ENCODE measurements at regions not wholly inside any gene's neighbourhood (a gene's known extent, or its start where the extent isn't known, plus 50 kb on each side); places are given as distances from the start of the nearest gene placed in this dataset.

DNA sequence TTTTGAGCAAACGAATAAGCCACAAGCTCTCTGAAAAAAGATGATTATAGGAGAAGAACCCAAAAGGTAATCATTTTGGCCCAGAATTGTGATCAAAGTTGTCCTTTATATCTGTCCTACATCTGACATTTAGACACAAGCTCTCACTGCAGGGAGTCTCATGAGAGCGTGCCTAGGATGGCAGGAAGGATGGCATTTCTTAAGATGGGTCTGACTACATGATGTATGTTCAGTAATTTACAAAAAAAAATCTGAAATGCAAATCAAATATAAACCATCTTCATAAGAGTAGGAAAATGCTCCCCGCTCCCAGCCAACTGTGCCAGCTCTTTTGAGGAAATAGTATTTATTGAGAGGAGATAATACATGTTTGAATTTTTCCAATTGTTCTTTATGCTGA lies 81.0 kb upstream of the MBNL2 start:
- peak overlapping the region in 1 of 2 donors; percentile 22 for H3K27ac ChIP-seq (ENCODE audit: low read depth in 2 of 2, low read length in 1 of 2)
- 61 to 62% methylated on average over 3 of the region's 3 CpGs for WGBS, 2 donors
- H3K4me3 ChIP-seq (ENCODE audit: low read depth in 1 of 2, low read length in 2 of 2), result no peak overlapping the region
- H3K36me3 ChIP-seq (ENCODE audit: control insufficient read depth in 2 of 2, insufficient read depth in 2 of 2, low read length in 1 of 2), result no peaks in the 10 kb centered on the region
- no peaks in the 10 kb centered on the region for H3K27me3 ChIP-seq (ENCODE audit: control insufficient read depth in 1 of 2, insufficient read depth in 2 of 2, low read length in 2 of 2)
- H3K4me1 ChIP-seq (ENCODE audit: control insufficient read depth in 2 of 2, insufficient read depth in 2 of 2, low read length in 1 of 2), result peaks cover 2 to 3% of the 10 kb centered on the region in 2 donors
- H3K9me3 ChIP-seq (ENCODE audit: control insufficient read depth in 2 of 2, insufficient read depth in 1 of 2, low read depth in 1 of 2, low read length in 1 of 2), result no peaks in the 10 kb centered on the region

DNA sequence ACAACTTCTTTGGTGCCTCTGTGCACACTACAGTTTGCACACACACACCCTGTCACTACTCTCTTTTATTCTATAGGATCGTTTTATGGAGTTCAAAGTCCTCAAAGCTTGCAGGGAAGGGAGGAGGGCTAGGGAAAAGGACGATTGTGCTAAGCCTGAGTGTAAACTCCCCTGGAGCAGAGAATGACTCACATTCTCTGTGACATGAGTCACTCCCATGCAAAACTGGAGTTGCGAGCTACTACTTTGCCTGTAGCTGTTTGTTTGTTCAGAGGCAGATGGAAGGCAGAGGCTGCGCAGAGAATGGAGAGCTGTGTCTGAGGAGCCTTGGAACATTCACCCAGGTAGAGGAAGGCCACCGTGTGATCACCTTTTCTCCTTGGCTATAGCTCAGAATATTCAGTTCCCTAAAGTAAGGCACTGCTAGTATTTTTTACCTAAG lies 80.5 kb upstream of the MBNL2 start:
- H3K4me3 ChIP-seq (ENCODE audit: low read depth in 1 of 2, low read length in 2 of 2), result no peak overlapping the region
- no peaks in the 10 kb centered on the region for H3K27me3 ChIP-seq (ENCODE audit: control insufficient read depth in 1 of 2, insufficient read depth in 2 of 2, low read length in 2 of 2)
- H3K27ac ChIP-seq (ENCODE audit: low read depth in 2 of 2, low read length in 1 of 2), result no peak overlapping the region
- H3K9me3 ChIP-seq (ENCODE audit: control insufficient read depth in 2 of 2, insufficient read depth in 1 of 2, low read depth in 1 of 2, low read length in 1 of 2), result no peaks in the 10 kb centered on the region
- H3K36me3 ChIP-seq (ENCODE audit: control insufficient read depth in 2 of 2, insufficient read depth in 2 of 2, low read length in 1 of 2), result no peaks in the 10 kb centered on the region
- peaks cover 2 to 3% of the 10 kb centered on the region in 2 donors for H3K4me1 ChIP-seq (ENCODE audit: control insufficient read depth in 2 of 2, insufficient read depth in 2 of 2, low read length in 1 of 2)
- WGBS, 2 donors, result 11 to 16% methylated on average over 5 of the region's 5 CpGs

- Histone ChIP-seq H3K27me3 (ENCODE audit: control insufficient read depth in 1 of 2, insufficient read depth in 2 of 2, low read length in 2 of 2) (no peaks in the 10 kb centered on the region), H3K4me1 (ENCODE audit: control insufficient read depth in 2 of 2, insufficient read depth in 2 of 2, low read length in 1 of 2) (peaks cover 2 to 3% of the 10 kb centered on the region in 2 donors), H3K4me3 (ENCODE audit: low read depth in 1 of 2, low read length in 2 of 2) (no peak overlapping the region), H3K36me3 (ENCODE audit: control insufficient read depth in 2 of 2, insufficient read depth in 2 of 2, low read length in 1 of 2) (no peaks in the 10 kb centered on the region), H3K27ac (ENCODE audit: low read depth in 2 of 2, low read length in 1 of 2) (no peak overlapping the region), H3K9me3 (ENCODE audit: control insufficient read depth in 2 of 2, insufficient read depth in 1 of 2, low read depth in 1 of 2, low read length in 1 of 2) (no peaks in the 10 kb centered on the region)
- WGBS, 2 donors, result 57 to 64% methylated on average over 8 of the region's 8 CpGs
Measured at GRCh38 chr13:97142452-97142851, 79.7 kb upstream of the MBNL2 start.

DNA sequence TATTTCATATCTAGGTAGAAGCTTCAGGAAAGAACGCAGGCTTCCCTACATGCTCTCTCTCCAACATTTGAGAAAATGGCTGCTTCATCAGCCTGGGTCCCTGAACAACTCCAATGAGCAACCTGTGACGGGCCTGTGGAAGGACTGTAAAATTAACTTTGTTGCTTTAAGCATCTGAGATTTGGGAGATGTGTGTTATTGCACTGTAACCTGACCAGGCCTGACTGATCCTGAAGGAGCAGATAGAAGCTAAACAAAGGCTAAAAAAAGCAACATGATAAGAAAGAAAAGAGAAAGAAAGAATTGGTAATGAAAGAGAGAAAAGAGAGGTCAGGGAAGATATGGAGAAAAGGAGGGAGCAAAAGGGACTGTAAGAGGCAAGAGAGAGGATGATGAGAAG lies 77.1 kb upstream of the MBNL2 start:
- H3K9me3 ChIP-seq (ENCODE audit: control insufficient read depth in 2 of 2, insufficient read depth in 1 of 2, low read depth in 1 of 2, low read length in 1 of 2), result no peaks in the 10 kb centered on the region
- no peaks in the 10 kb centered on the region for H3K36me3 ChIP-seq (ENCODE audit: control insufficient read depth in 2 of 2, insufficient read depth in 2 of 2, low read length in 1 of 2)
- WGBS, 2 donors, result 94 to 95% methylated on average over 2 of the region's 2 CpGs
- H3K4me3 ChIP-seq (ENCODE audit: low read depth in 1 of 2, low read length in 2 of 2), result no peak overlapping the region
- H3K27ac ChIP-seq (ENCODE audit: low read depth in 2 of 2, low read length in 1 of 2), result no peak overlapping the region
- no peaks in the 10 kb centered on the region for H3K27me3 ChIP-seq (ENCODE audit: control insufficient read depth in 1 of 2, insufficient read depth in 2 of 2, low read length in 2 of 2)
- peaks cover 0 to 2% of the 10 kb centered on the region in 2 donors for H3K4me1 ChIP-seq (ENCODE audit: control insufficient read depth in 2 of 2, insufficient read depth in 2 of 2, low read length in 1 of 2)

- WGBS, 2 donors, result 68 to 72% methylated on average over 4 of the region's 4 CpGs
- H3K4me3 ChIP-seq (ENCODE audit: low read depth in 1 of 2, low read length in 2 of 2), result no peak overlapping the region
- no peaks in the 10 kb centered on the region for H3K27me3 ChIP-seq (ENCODE audit: control insufficient read depth in 1 of 2, insufficient read depth in 2 of 2, low read length in 2 of 2)
- no peaks in the 10 kb centered on the region for H3K36me3 ChIP-seq (ENCODE audit: control insufficient read depth in 2 of 2, insufficient read depth in 2 of 2, low read length in 1 of 2)
- no peaks in the 10 kb centered on the region for H3K4me1 ChIP-seq (ENCODE audit: control insufficient read depth in 2 of 2, insufficient read depth in 2 of 2, low read length in 1 of 2)
- no peaks in the 10 kb centered on the region for H3K9me3 ChIP-seq (ENCODE audit: control insufficient read depth in 2 of 2, insufficient read depth in 1 of 2, low read depth in 1 of 2, low read length in 1 of 2)
- no peak overlapping the region for H3K27ac ChIP-seq (ENCODE audit: low read depth in 2 of 2, low read length in 1 of 2)
Measured at GRCh38 chr13:97148894-97149293, 73.2 kb upstream of the MBNL2 start.

DNA sequence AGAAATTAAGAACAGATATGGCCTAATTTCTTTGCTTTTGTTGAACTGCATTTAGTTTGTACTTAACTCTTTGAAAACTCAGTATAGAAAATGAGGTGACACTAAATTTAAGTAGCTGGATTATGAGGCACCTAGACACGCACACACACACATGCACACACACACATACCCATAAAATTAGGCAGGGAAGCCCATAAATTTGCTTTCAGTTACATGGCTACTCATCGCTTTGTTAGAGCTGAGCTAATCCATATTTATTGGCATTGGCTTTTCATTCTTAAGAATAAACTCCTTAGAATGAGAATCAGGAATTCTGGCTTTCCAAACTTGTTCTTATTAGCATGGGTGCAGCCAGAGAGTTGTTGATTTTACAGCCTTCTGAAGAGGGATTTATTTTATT lies 61.7 kb upstream of the MBNL2 start:
- Histone ChIP-seq H3K27ac (ENCODE audit: low read depth in 2 of 2, low read length in 1 of 2) (no peak overlapping the region), H3K27me3 (ENCODE audit: control insufficient read depth in 1 of 2, insufficient read depth in 2 of 2, low read length in 2 of 2) (no peaks in the 10 kb centered on the region), H3K4me3 (ENCODE audit: low read depth in 1 of 2, low read length in 2 of 2) (no peak overlapping the region), H3K36me3 (ENCODE audit: control insufficient read depth in 2 of 2, insufficient read depth in 2 of 2, low read length in 1 of 2) (no peaks in the 10 kb centered on the region), H3K4me1 (ENCODE audit: control insufficient read depth in 2 of 2, insufficient read depth in 2 of 2, low read length in 1 of 2) (no peaks in the 10 kb centered on the region), H3K9me3 (ENCODE audit: control insufficient read depth in 2 of 2, insufficient read depth in 1 of 2, low read depth in 1 of 2, low read length in 1 of 2) (no peaks in the 10 kb centered on the region)
- WGBS, 2 donors, result 92% methylated on average over 2 of the region's 2 CpGs

DNA sequence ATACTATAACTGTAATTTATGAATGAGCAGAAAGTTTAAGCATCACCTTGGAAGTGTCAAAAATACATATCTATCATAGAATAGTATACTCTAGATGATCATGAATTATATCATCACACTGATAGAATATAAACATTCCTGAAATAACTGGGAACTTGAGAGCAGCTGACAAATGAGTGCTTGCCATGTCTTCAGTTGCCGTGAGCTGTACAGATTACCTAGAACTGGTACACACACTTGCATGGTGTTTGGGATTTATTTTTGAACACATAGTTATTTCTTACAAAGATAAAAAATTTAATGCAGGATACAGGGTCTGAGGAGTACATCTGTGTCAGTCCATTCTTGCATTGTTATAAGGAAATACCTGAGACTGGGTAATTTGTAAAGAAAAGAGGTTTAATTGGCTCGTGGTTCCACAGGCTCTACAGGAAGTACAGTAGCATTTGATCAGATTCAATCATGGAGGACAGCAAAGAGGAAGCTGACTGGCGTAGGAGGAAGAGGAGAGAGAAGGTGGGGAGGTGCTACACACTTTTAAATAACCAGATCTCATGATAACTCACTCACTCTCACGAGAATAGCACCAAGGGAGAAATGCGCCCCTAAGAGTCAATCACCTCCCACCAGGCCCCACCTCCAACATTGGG lies 60.4 kb upstream of the MBNL2 start:
- 83 to 86% methylated on average over 5 of the region's 5 CpGs for WGBS, 2 donors

DNA sequence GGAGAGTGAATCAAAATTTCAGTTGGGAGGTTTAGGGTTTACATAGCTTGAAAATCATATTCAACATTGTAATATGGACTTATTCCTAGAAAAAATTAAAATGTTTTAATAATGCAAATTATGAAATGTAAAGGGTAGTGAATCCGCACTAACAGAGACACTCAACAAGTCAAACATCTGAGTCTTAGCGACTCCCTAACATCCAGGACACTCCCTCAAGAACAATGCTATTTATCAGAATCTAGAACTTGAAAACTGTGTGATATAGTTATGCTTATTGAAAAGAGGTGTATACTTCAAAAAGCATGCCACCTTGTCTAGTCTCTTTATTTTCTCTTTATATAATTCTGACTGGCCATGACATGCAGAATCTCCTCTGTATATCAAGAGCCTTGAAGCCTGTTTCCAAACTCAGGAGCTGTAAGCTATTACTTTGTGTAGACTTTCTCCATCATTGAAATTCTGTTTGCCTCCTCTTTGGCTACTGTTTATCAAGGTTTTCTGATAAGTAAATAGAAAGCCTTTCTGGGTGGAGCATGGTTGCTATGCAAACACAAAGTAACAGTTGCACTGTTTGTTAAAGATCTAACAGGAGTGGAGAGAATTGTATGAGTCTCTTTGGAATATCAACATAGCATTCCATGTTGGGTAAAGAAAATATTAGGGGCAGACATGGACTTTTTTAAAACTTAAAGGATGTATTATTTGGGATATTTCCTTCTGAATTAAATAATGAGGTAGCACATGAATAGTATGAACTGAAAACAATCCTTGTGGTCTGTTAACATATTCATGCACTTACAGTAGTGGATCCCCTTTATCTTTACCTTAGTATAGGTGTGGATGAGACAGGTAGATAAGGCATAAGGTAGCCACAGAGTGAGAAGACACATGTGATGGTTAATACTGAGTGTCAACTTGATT lies 56.4 kb upstream of the MBNL2 start:
- Histone ChIP-seq H3K27ac (ENCODE audit: low read depth in 2 of 2, low read length in 1 of 2) (no peak overlapping the region), H3K4me1 (ENCODE audit: control insufficient read depth in 2 of 2, insufficient read depth in 2 of 2, low read length in 1 of 2) (no peaks in the 10 kb centered on the region), H3K36me3 (ENCODE audit: control insufficient read depth in 2 of 2, insufficient read depth in 2 of 2, low read length in 1 of 2) (no peaks in the 10 kb centered on the region), H3K4me3 (ENCODE audit: low read depth in 1 of 2, low read length in 2 of 2) (no peak overlapping the region), H3K27me3 (ENCODE audit: control insufficient read depth in 1 of 2, insufficient read depth in 2 of 2, low read length in 2 of 2) (no peaks in the 10 kb centered on the region), H3K9me3 (ENCODE audit: control insufficient read depth in 2 of 2, insufficient read depth in 1 of 2, low read depth in 1 of 2, low read length in 1 of 2) (no peaks in the 10 kb centered on the region)
- WGBS, 2 donors, result 94 to 98% methylated on average over 2 of the region's 2 CpGs

More for the DNA sequence above, 60.4 kb upstream of the MBNL2 start:
- Histone ChIP-seq H3K27me3 (ENCODE audit: control insufficient read depth in 1 of 2, insufficient read depth in 2 of 2, low read length in 2 of 2) (no peaks in the 10 kb centered on the region), H3K36me3 (ENCODE audit: control insufficient read depth in 2 of 2, insufficient read depth in 2 of 2, low read length in 1 of 2) (no peaks in the 10 kb centered on the region), H3K27ac (ENCODE audit: low read depth in 2 of 2, low read length in 1 of 2) (no peak overlapping the region), H3K4me3 (ENCODE audit: low read depth in 1 of 2, low read length in 2 of 2) (no peak overlapping the region), H3K9me3 (ENCODE audit: control insufficient read depth in 2 of 2, insufficient read depth in 1 of 2, low read depth in 1 of 2, low read length in 1 of 2) (no peaks in the 10 kb centered on the region), H3K4me1 (ENCODE audit: control insufficient read depth in 2 of 2, insufficient read depth in 2 of 2, low read length in 1 of 2) (no peaks in the 10 kb centered on the region)

- H3K27me3 ChIP-seq (ENCODE audit: control insufficient read depth in 1 of 2, insufficient read depth in 2 of 2, low read length in 2 of 2), result no peaks in the 10 kb centered on the region
- WGBS, 2 donors, result 54 to 69% methylated on average over 2 of the region's 2 CpGs
Measured at GRCh38 chr13:97171136-97171535, 51.0 kb upstream of the MBNL2 start.

More at GRCh38 chr13:97171136-97171535, 51.0 kb upstream of the MBNL2 start:
- H3K4me1 ChIP-seq (ENCODE audit: control insufficient read depth in 2 of 2, insufficient read depth in 2 of 2, low read length in 1 of 2), result no peaks in the 10 kb centered on the region
- no peak overlapping the region for H3K27ac ChIP-seq (ENCODE audit: low read depth in 2 of 2, low read length in 1 of 2)
- H3K9me3 ChIP-seq (ENCODE audit: control insufficient read depth in 2 of 2, insufficient read depth in 1 of 2, low read depth in 1 of 2, low read length in 1 of 2), result no peaks in the 10 kb centered on the region
- H3K36me3 ChIP-seq (ENCODE audit: control insufficient read depth in 2 of 2, insufficient read depth in 2 of 2, low read length in 1 of 2), result no peaks in the 10 kb centered on the region
- H3K4me3 ChIP-seq (ENCODE audit: low read depth in 1 of 2, low read length in 2 of 2), result no peak overlapping the region
